Head of caudate nucleus (tissue), 42 donors: ENCODE measurements at regions not wholly inside any gene's neighbourhood (a gene's known extent, or its start where the extent isn't known, plus 50 kb on each side); places are given as distances from the start of the nearest gene placed in this dataset.
"Not testable (repeated sequence)": the region's sequence is repeated elsewhere in the genome, so short reads cannot be mapped to it uniquely, and the experiment has no call there.

Source experiments
- DNase-seq, 42 donors: peaks; one replicate each; pipeline versions ENCODE4 v3.0.0 to v3.0.0-alpha.2; 2020 to 2021; ENCODE audit warnings: mixed read lengths in 7 of 42
- intact Hi-C: fragments of 100-400 bp; cut with DNase I; formaldehyde crosslinking; loops from one replicate; pipeline ENCODE4 v1.15.0; 2022

DNA sequence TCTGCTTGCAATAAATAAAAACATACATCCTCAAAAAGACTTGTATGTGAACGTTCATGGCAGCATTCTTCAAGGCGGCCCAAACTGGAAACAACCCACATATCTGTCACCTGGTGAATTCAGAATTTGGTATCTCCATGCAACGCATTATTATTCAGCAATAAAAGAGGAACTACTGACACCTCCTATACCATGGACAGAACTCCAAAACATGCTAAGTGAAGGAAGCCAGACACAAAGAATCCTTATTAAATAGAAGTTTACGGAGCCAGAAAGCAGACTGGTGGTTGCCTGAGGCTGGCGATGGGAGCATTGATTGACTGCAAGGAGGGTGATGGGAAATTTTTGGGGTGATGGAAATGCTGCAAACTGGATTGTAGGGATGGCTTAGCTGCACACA, 530.8 kb upstream of the DPP6 start:
- DNase-seq = no peak
- intact Hi-C loops = no loop called here

DNA sequence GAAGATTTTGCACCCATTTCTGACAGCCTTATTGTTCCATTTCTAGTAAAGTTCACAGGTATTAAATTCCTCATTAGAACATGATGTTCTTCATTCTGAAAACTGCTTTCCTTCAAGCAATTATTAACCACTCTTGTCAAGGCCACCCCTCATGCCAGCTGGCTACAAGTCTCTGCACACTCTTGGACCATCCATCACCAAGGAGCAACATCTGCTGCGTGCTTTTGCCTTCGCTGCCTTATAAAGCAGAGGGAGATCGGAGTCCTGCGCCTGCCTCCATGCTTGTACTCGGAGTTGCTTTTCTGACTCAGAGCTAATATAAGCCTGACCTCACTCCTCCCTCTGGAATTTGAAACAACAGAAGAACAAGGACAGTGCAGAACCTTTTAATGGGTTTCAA, 529.9 kb upstream of the DPP6 start:
- no peak for DNase-seq
- intact Hi-C loops = no loop called here

DNA sequence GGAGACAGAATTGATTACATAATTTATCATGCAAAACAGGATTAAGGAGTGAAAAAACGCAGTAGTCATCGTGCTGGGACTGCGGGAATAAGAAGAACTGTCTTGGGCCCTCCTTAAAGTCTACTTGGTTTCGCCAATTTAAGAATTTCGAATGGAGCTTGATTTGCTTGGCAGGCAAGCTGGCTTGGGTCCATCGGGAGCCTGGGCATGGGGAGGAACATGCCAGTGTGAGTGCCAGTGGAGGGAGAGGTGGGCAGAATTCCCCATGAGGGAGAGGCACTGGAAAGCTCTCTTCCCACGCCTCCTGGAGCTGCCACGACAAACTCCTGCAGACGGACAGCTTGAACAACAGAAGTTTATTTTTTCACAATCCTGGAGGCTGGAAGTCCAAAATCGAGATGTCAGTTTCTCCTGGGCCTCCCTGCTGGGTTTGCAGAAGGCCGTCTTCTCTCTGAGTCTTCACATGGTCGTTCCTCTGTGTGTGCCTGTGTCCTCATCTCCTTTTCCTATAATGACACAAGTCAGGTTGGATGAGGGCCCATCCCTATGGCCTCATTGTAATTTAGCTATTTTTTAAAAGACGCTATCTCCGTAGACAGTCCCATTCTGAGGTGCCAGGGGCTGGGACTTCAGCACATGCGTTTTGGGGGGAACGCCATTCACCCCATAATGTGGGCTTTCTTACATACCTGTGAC, 528.7 kb upstream of the DPP6 start:
- DNase-seq = peak in 37 of 42 donors; percentile 6 to 76 (median 41)

DNA sequence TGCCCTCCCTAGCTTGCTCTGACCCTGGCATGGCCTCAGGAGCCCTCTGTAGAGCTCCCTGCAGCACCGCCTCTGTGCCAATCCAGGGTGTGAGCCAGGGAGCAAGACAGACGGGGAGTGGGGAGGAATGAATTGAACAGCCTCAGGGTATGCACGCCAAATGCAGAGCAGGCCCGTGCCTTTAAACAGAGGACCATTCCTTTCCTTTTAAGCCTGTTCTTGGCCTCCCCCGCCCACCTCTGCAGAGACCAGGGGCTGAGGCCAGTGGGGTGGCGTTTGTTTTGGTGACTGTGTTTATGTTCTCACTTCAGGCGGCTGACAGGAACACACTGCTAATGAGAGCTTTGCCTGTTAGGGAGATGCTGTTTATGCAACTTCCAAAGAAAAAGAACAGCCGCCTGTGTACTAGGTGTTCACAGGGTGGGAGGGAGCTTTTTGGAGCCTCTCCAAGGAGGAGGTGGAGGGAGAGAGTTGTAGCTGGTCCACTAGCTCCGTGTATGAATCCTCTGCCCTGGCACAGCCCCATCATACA, 528.1 kb upstream of the DPP6 start:
- intact Hi-C loops = no loop called here
- DNase-seq = peak in 37 of 42 donors; percentile 9 to 78 (median 41)

More for the DNA sequence above, 528.7 kb upstream of the DPP6 start:
- intact Hi-C loops = no loop called here

DNA sequence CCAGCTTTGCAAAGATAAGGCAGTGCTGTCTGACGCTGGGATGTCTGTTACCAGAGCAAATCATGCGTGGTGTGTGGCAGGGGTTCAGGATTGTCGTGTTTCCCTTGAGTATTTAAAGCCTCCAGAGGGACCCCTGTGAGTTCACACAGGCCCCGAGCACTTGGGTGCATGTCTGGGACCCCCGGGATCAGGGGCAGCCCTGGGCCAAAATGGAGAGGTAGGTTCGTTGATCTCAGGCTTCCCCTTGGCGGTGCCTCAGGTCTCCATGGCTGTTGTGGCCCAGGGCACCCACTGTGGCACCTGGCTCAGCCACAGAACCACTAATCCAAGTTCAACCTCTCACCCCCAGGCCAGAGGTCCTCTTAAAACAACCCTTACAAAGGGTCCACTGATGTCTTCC, 523.1 kb upstream of the DPP6 start:
- intact Hi-C loops = no loop called here
- no peak for DNase-seq

DNA sequence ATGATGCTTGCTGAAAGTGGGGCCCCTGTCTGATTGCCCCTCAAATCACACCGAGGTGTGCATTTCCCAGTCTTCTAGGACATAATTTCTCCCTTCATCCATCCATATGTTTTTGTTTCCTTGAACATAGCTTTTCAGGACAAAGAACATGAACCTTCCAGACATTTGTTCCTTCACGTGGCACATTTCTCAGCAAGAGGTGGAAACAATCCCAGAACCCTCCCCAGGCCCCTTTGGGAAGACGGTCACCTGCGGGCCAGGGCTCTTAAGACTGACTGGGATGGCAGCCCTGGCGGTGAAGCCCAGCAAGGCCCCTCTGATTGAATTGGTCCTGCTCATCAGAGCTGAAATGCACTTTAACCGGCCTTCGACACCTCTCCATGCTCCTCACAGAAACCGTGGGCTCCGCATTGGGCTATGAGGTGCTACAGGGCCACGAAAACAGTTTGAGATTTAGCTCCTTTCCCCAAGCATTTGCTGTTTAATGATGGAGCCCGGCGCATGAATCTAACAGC, 522.5 kb upstream of the DPP6 start:
- no peak for DNase-seq
- intact Hi-C loops = no loop called here

DNA sequence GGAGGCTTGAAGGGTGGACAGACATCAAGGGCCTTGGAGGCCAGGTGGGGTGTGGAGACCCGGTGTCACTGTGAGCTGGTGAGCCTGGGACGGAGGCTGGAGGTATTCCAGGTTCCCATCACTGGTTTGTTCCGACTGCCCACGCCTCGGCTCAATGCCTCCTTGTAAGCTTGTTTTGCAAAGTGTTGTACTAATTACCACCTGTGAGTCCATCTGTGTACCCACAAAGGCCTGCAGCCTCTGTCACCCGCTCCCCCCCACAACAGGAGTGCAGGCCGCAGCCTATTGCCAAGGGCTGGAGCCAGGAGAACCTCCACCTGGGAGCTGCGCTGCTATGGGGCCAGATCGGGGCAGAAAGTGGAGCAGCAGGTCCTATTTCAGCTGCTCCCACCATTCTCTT, 521.8 kb upstream of the DPP6 start:
- intact Hi-C loops = no loop called here
- no peak for DNase-seq

DNA sequence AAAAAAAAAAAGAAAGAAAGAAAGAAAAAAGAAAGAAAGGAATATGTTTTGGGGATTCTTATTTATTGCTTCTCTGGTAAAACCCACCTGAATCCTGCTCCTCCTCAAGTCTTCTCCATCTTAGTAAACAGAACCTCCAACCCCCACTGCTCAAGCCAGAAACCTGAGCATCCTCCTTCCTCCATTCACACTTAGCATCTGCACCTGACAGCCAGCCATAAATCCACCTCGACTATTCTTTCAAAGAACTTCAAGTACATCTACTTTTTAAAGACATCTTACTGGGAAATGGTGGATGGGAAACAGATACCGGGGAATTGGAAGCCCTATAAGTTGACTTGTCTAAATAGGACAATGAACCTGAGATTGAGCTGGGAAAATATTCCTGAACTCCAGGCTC, 519.9 kb upstream of the DPP6 start:
- DNase-seq = no peak
- intact Hi-C loops = no loop called here

DNA sequence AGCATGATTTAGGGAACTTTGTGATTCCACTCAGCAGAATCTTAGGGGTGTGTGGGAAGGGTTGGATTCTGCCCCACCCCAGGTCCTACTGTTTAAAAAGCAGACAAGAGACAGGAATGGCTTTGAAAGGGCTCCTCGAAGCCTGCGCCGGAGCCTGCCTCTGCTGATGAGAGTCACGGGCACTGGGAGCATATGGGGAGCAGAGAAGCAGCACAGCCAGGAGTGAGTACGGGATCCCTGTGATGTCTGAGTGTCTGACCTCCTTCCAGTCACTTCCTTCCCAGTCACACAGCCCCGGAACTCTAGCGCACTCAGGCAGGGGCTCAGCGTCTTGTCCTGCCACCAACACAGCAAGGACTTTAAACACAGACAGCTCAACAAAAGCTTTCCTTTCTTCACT, 514.9 kb upstream of the DPP6 start:
- intact Hi-C loops = no loop called here
- DNase-seq = no peak

DNA sequence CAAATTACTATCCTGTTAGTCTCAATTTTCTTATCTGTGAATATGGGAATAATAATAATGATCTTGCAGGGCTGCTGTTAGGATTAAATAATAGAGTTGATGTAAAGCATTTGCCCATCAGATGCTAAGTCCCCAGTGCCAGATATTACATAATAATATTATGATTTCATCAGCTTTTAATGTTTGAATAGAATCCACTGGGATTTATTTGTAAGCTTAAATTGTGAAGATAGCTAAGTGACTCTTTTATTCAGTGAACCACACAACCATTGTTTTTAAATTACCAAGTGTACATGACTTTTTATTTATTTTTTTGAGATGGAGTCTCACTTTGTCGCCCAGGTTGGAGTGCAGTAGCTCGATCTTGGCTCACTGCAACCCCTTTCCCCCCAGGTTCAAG, 510.3 kb upstream of the DPP6 start:
- intact Hi-C loops = no loop called here
- no peak for DNase-seq

DNA sequence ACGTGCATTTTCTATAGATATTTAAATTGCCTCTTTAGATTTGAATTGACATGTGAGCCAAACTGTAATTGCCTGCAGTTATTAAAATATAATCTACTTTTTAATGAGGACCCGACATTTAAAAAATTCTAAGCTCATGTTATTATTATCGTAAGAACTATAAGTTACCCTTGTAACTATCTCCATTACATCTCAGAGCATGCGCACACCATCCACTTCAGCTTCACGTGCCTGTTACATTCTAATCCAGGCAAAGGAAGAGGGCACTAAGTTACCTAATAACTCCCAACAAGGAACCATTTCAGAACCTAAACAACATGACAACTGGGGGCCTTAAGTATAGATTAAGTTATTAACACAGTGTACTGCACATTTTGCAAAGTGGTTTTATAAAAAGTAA, 509.0 kb upstream of the DPP6 start:
- intact Hi-C loops = no loop called here
- DNase-seq = no peak

DNA sequence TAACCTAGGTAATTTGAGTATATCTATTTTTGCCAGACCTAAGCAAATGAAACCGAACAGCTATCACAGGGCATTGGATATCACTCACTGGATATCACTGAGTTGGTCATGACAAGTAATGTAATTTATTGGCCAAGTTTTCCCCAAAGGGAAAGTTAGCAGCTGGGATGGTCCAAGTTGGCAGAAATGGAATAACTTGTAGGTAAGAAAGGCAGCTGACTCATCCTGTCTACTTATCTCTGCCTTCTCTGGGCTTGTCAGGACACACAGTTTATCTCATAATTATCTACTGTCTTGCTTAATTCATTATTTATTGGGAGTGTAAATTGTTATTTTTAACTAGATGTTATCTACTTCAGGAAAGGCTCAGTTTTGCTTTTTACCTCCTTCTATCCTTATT, 502.0 kb upstream of the DPP6 start:
- DNase-seq = no peak
- intact Hi-C loops = no loop called here

DNA sequence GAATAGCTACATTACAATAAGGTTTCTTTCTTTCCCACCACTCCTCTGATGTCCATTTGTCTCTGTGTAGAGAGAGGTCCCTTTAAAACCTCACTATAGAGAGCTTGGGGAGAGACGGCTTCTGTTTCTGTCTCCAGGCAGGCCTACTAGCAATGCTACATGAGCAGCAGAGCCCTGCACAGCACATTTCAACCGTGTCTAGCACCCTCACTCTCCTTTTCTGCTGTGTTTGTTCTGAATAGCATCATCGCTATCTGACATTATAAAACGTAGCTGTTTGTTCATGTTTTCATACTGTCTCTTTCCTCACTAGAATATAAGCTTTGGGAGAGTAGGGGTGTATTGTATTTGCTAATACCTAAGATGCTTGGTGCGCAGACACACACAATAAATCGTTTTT, 487.8 kb upstream of the DPP6 start:
- no peak for DNase-seq
- intact Hi-C loops = no loop called here

DNA sequence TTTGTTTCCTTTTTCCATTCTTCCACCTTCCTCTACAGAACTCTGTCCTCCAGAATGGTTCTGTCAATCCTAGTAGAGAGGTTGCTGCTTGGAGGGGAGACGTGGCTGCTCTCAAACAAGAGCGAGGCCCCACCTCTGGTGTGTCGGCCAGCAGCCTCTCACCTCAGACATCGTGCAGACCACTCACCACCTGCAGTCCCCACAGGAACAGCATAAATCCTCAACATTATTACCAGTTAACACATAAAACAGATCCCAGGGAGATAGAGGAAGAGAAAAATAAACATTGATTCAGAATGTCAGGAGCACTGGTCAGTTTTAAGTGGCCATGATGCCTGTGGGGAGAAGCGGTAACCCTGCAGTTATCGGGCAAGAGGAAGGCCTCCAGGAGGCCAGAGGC, 485.9 kb upstream of the DPP6 start:
- intact Hi-C loops = no loop called here
- DNase-seq = no peak

DNA sequence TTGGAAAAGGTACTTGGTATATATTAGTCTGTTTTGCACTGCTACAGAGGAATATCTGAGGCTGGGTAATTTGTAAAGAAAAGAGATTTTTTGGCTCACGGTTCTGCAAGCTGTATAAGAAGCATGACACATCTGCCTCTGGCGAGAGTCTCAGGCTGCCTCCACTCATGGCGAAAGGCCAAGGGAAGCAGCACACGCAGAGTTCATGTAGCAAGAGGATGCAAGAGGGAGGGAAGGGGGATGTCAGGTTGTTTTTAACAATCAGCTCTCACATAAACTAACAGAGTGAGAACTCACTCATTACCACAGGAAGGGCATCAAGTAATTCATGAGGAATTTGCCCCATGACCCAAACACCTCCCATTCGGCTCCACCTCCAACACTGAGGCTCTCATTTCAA, 484.8 kb upstream of the DPP6 start:
- DNase-seq = no peak
- intact Hi-C loops = no loop called here

DNA sequence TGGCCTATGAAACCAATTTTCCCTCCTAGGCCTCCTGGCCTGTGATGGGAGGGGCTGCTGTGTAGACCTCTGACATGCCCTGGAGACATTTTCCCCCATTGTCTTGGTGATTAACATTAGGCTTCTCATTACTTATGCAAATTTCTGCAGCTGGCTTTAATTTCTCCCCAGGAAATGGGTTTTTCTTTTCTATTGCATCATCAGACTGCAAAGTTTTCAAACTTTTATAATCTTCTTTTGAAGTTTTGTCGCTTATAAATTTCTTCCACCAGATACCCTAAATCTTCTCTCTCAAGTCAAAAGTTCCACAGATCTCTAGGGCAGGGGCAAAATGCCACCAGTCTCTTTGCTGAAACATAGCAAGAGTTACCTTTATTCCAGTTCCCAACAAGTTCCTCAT, 482.7 kb upstream of the DPP6 start:
- DNase-seq, intact Hi-C loops: not testable (repeated sequence)

DNA sequence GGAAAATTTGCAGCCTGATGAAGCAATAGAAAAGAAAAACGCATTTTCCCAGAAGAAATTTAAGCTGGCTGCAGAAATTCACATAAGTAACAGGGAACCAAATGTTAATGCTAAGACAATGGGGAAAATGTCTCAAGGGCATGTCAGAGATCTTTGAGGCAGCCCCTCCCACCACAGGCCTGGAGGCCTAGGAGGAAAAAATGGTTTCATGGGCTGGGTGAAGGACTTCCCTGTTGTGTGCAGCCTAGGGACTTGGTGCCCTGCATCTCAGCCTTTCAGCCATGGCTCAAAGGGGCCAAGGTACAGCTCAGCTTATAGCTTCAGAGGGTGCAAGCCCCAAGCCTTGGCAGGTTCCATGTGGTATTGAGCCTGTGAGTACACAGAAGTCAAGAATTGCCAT, 476.1 kb upstream of the DPP6 start:
- intact Hi-C loops = no loop called here
- no peak for DNase-seq

DNA sequence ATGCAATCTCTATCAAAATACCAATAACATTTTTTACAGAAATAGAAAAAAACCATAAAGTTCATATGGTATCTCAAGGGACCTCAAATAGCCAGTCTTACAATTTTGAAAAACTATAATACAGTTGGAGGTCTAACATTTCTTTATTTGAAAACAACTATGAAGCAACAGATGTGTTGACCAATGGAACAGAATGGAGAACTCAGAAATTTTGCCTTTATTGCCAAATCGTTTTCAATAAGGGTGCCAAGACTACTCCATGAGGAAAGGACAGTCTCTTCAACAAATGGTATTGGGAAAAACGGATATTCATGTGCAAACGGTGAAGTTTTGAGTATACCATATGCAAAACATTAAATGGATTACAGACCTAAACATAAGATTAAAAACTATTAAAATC, 470.8 kb upstream of the DPP6 start:
- intact Hi-C loops = no loop called here
- DNase-seq = no peak

DNA sequence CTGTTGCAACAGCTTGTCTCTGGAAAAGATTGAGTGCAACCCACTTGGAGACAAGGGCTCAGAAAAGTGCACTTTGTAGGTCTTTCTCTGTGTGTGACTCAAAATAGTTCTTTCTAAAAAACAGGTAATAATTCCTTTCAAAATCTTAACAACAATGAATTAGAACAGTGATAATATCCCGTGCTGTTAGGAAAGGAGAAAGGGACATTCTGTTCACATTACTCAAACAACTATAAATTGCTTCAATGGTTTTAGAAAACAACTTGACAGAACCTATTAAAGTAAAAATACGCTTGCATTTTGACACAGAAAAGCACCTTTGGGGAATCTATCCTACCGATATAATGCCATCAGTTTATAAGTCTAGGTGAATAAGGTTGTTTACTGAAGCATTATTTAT, 468.1 kb upstream of the DPP6 start:
- DNase-seq = no peak
- intact Hi-C loops = no loop called here

DNA sequence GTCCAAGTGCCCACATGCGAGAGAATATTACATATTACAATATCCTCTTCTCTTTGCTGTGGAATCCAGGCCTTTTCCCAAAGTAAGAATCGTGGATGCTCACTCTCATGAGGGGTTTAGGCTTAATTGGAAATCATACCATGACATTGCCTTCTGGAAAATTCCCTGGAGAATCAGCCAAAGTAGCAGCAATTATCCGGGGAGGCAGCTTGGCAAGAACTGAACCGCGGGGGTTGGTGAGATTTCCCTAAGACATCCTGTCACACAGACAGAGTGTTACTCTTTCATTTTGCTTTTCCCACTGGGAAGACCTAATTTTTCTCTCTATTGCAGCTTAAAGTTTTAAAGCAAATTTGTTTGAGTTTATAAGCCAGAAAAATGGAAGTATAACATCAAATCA, 463.6 kb upstream of the DPP6 start:
- intact Hi-C loops = no loop called here

DNA sequence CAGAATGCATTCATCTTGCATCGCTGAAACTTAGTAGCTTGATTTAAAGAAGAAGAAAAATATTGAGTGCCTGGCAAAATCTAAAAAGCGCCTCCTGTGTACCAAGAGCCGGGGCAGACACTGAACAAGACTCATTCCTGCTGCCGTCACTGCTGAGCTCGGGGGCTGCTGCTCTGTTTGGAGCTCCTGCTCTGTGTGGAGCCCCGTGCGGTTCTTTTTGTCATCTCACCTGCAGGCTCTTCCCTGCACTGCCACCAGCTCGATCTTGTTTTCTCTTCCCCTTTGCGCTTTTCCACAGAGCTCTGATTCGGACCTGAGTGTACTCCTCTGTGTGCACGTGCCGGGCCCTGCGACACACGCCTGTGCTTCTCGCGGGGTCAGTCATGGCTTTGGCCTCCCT, 462.1 kb upstream of the DPP6 start:
- intact Hi-C loops = no loop called here
- DNase-seq = peak in 9 of 42 donors; percentile 2 to 44 (median 20)

More for the DNA sequence above, 463.6 kb upstream of the DPP6 start:
- peak in 40 of 42 donors; percentile 6 to 80 (median 50) for DNase-seq
